Stimulated activated naive CD8-positive, alpha-beta T cell treated with anti-CD3 and anti-CD28 coated beads, Interleukin-15, amount 100 ng/mL, for 72 hours (primary cell): ENCODE measurements at regions not wholly inside any gene's neighbourhood (a gene's known extent, or its start where the extent isn't known, plus 50 kb on each side); places are given as distances from the start of the nearest gene placed in this dataset.
"Not testable (repeated sequence)": the region's sequence is repeated elsewhere in the genome, so short reads cannot be mapped to it uniquely, and the experiment has no call there.

ENCODE experiments used
- ATAC-seq: fragments of 150-1000 bp; cut with Tn5 transposase; 2 replicates; pipeline ENCODE4 v1.10.0; 2021; ENCODE audit warnings: mild to moderate bottlenecking, moderate library complexity
- DNase-seq, 2 donors: peaks; one replicate each; pipeline ENCODE4 v3.0.0; 2021 to 2022
- H3K27ac Mint-ChIP-seq, 2 donors: one replicate each; pipeline ENCODE4 v1.8.0; 2022; ENCODE audit warnings: mild to moderate bottlenecking in 2 of 2, mixed read lengths in 2 of 2, moderate library complexity in 2 of 2
- H3K27me3 Mint-ChIP-seq: one replicate; pipeline ENCODE4 v1.8.0; 2022; ENCODE audit warnings: mixed read lengths
- H3K4me1 Mint-ChIP-seq: one replicate; pipeline ENCODE4 v1.8.0; 2022; ENCODE audit warnings: mild to moderate bottlenecking, mixed read lengths
- H3K4me3 Mint-ChIP-seq, 2 donors: one replicate each; pipeline ENCODE4 v1.8.0; 2022; ENCODE audit warnings: mild to moderate bottlenecking in 2 of 2, mixed read lengths in 2 of 2, moderate library complexity in 1 of 2
- H3K9me3 Mint-ChIP-seq, 2 donors: one replicate each; pipeline ENCODE4 v1.8.0; 2022; ENCODE audit warnings: mixed read lengths in 2 of 2

- no peak for DNase-seq
Observed at GRCh38 chr13:44808185-44808584, 181.1 kb downstream of the NUFIP1 start.

GRCh38 chr13:44807449-44808034 lies 181.7 kb downstream of the NUFIP1 start:
- Mint-ChIP-seq H3K4me1 (no peaks in the 10 kb centered on the region), H3K9me3 (no peaks in the 10 kb centered on the region), H3K4me3 (no peak overlapping the region), H3K27ac (no peak overlapping the region), H3K27me3 (peaks cover 8% of the 10 kb centered on the region)
- DNase-seq: no peak
- ATAC-seq: no peak

More at GRCh38 chr13:44808185-44808584, 181.1 kb downstream of the NUFIP1 start:
- H3K27ac Mint-ChIP-seq: no peak overlapping the region
- H3K9me3 Mint-ChIP-seq: no peaks in the 10 kb centered on the region
- H3K27me3 Mint-ChIP-seq: peaks cover 15% of the 10 kb centered on the region
- no peak for ATAC-seq
- no peaks in the 10 kb centered on the region for H3K4me1 Mint-ChIP-seq
- no peak overlapping the region for H3K4me3 Mint-ChIP-seq

- Mint-ChIP-seq H3K4me1 (no peaks in the 10 kb centered on the region), H3K27me3 (peaks cover under 1% of the 10 kb centered on the region), H3K4me3 (no peak overlapping the region), H3K27ac (no peak overlapping the region), H3K9me3 (no peaks in the 10 kb centered on the region)
- no peak for ATAC-seq
- DNase-seq: no peak
Observed at GRCh38 chr13:44806826-44807225, 182.4 kb downstream of the NUFIP1 start.

GRCh38 chr13:44805585-44805984 lies 183.7 kb downstream of the NUFIP1 start:
- H3K27ac Mint-ChIP-seq: no peak overlapping the region
- H3K9me3 Mint-ChIP-seq: no peaks in the 10 kb centered on the region
- no peak overlapping the region for H3K4me3 Mint-ChIP-seq
- DNase-seq (no peak), ATAC-seq (no peak)
- H3K27me3 Mint-ChIP-seq: no peaks in the 10 kb centered on the region
- H3K4me1 Mint-ChIP-seq: no peaks in the 10 kb centered on the region

- Mint-ChIP-seq H3K4me1 (no peaks in the 10 kb centered on the region), H3K27me3 (no peaks in the 10 kb centered on the region), H3K4me3 (no peak overlapping the region), H3K27ac (no peak overlapping the region), H3K9me3 (no peaks in the 10 kb centered on the region)
- no peak for ATAC-seq
- no peak for DNase-seq
Observed at GRCh38 chr13:44803390-44803789, 185.9 kb downstream of the NUFIP1 start.

GRCh38 chr13:44802491-44802890 lies 186.8 kb downstream of the NUFIP1 start:
- Mint-ChIP-seq H3K4me3 (no peak overlapping the region), H3K4me1 (no peaks in the 10 kb centered on the region), H3K9me3 (no peaks in the 10 kb centered on the region), H3K27ac (no peak overlapping the region), H3K27me3 (no peaks in the 10 kb centered on the region)
- DNase-seq: no peak
- no peak for ATAC-seq

GRCh38 chr13:44801990-44802389 lies 187.3 kb downstream of the NUFIP1 start:
- ATAC-seq: no peak
- Mint-ChIP-seq H3K27me3 (no peaks in the 10 kb centered on the region), H3K27ac (no peak overlapping the region), H3K4me3 (no peak overlapping the region), H3K9me3 (no peaks in the 10 kb centered on the region), H3K4me1 (no peaks in the 10 kb centered on the region)
- no peak for DNase-seq

- no peaks in the 10 kb centered on the region for H3K27me3 Mint-ChIP-seq
- no peak overlapping the region for H3K4me3 Mint-ChIP-seq
- ATAC-seq (no peak), DNase-seq (no peak)
- H3K27ac Mint-ChIP-seq: no peak overlapping the region
- no peaks in the 10 kb centered on the region for H3K9me3 Mint-ChIP-seq
- no peaks in the 10 kb centered on the region for H3K4me1 Mint-ChIP-seq
Observed at GRCh38 chr13:44800626-44801025, 188.6 kb downstream of the NUFIP1 start.

GRCh38 chr13:44797685-44798084 lies 191.6 kb downstream of the NUFIP1 start:
- DNase-seq: no peak
- Mint-ChIP-seq H3K9me3 (peaks cover 0 to 5% of the 10 kb centered on the region in 2 donors), H3K4me3 (no peak overlapping the region), H3K27ac (no peak overlapping the region), H3K27me3 (no peaks in the 10 kb centered on the region), H3K4me1 (no peaks in the 10 kb centered on the region)
- no peak for ATAC-seq

GRCh38 chr13:44796597-44797490 lies 192.4 kb downstream of the NUFIP1 start:
- ATAC-seq (no peak), DNase-seq (no peak)
- Mint-ChIP-seq H3K4me3 (no peak overlapping the region), H3K27me3 (no peaks in the 10 kb centered on the region), H3K4me1 (no peaks in the 10 kb centered on the region), H3K9me3 (peaks cover 0 to 5% of the 10 kb centered on the region in 2 donors), H3K27ac (no peak overlapping the region)

GRCh38 chr13:44796039-44796438 lies 193.2 kb downstream of the NUFIP1 start:
- DNase-seq, H3K4me3 Mint-ChIP-seq, H3K27ac Mint-ChIP-seq, H3K9me3 Mint-ChIP-seq, ATAC-seq, H3K27me3 Mint-ChIP-seq, H3K4me1 Mint-ChIP-seq: not testable (repeated sequence)

GRCh38 chr13:44795176-44795575 lies 194.1 kb downstream of the NUFIP1 start:
- H3K9me3 Mint-ChIP-seq: peaks cover 0 to 5% of the 10 kb centered on the region in 2 donors
- no peak overlapping the region for H3K27ac Mint-ChIP-seq
- H3K4me1 Mint-ChIP-seq: no peaks in the 10 kb centered on the region
- ATAC-seq (no peak), DNase-seq (no peak)
- H3K4me3 Mint-ChIP-seq: no peak overlapping the region
- no peaks in the 10 kb centered on the region for H3K27me3 Mint-ChIP-seq

GRCh38 chr13:44792096-44792495 lies 197.2 kb downstream of the NUFIP1 start:
- Mint-ChIP-seq H3K4me3 (no peak overlapping the region), H3K4me1 (no peaks in the 10 kb centered on the region), H3K27ac (no peak overlapping the region), H3K27me3 (no peaks in the 10 kb centered on the region), H3K9me3 (peaks cover 0 to 5% of the 10 kb centered on the region in 2 donors)
- ATAC-seq: no peak
- no peak for DNase-seq

GRCh38 chr13:44790289-44790688 lies 199.0 kb downstream of the NUFIP1 start:
- Mint-ChIP-seq H3K4me1 (no peaks in the 10 kb centered on the region), H3K27ac (no peak overlapping the region), H3K9me3 (peaks cover 0 to 5% of the 10 kb centered on the region in 2 donors), H3K4me3 (no peak overlapping the region), H3K27me3 (no peaks in the 10 kb centered on the region)
- no peak for DNase-seq
- no peak for ATAC-seq

GRCh38 chr13:44787617-44788016 lies 201.7 kb downstream of the NUFIP1 start:
- Mint-ChIP-seq H3K27ac (no peak overlapping the region), H3K4me3 (no peak overlapping the region), H3K27me3 (no peaks in the 10 kb centered on the region), H3K9me3 (no peaks in the 10 kb centered on the region), H3K4me1 (no peaks in the 10 kb centered on the region)
- DNase-seq (no peak), ATAC-seq (no peak)

- no peak overlapping the region for H3K4me3 Mint-ChIP-seq
- no peaks in the 10 kb centered on the region for H3K4me1 Mint-ChIP-seq
- H3K27me3 Mint-ChIP-seq: no peaks in the 10 kb centered on the region
- no peak overlapping the region for H3K27ac Mint-ChIP-seq
- H3K9me3 Mint-ChIP-seq: no peaks in the 10 kb centered on the region
- DNase-seq (no peak), ATAC-seq (no peak)
Observed at GRCh38 chr13:44786756-44787155, 202.5 kb downstream of the NUFIP1 start.
